ENCODE measurements at regions not wholly inside any gene's neighbourhood (a gene's known extent, or its start where the extent isn't known, plus 50 kb on each side); places are given as distances from the start of the nearest gene placed in this dataset.

- no peak for DNase-seq (ENCODE audit: low read depth)
These were observed 599.8 kb upstream of the CXADR start for GRCh38 chr21:16913010-16913409.

GRCh38 chr21:16928439-16928838 lies 584.4 kb upstream of the CXADR start:
- DNase-seq (ENCODE audit: low read depth), result no peak

GRCh38 chr21:16932314-16932713 lies 580.5 kb upstream of the CXADR start:
- DNase-seq (ENCODE audit: low read depth), result no peak

GRCh38 chr21:16942703-16943102 lies 570.1 kb upstream of the CXADR start:
- no peak for DNase-seq (ENCODE audit: low read depth)

- DNase-seq (ENCODE audit: low read depth), result no peak
These were observed 569.6 kb upstream of the CXADR start for GRCh38 chr21:16943231-16943630.

GRCh38 chr21:16945580-16945979 lies 567.3 kb upstream of the CXADR start:
- no peak for DNase-seq (ENCODE audit: low read depth)

GRCh38 chr21:16956824-16957223 lies 556.0 kb upstream of the CXADR start:
- DNase-seq (ENCODE audit: low read depth), result no peak

GRCh38 chr21:16965424-16965823 lies 547.4 kb upstream of the CXADR start:
- no peak for DNase-seq (ENCODE audit: low read depth)

- DNase-seq (ENCODE audit: low read depth), result no peak
These were observed 544.4 kb upstream of the CXADR start for GRCh38 chr21:16968436-16968835.

GRCh38 chr21:16969636-16970035 lies 543.2 kb upstream of the CXADR start:
- no peak for DNase-seq (ENCODE audit: low read depth)

GRCh38 chr21:16974060-16974459 lies 538.8 kb upstream of the CXADR start:
- no peak for DNase-seq (ENCODE audit: low read depth)

- DNase-seq (ENCODE audit: low read depth), result no peak
These were observed 536.6 kb upstream of the CXADR start for GRCh38 chr21:16976193-16976592.

GRCh38 chr21:16978309-16978895 lies 534.4 kb upstream of the CXADR start:
- no peak for DNase-seq (ENCODE audit: low read depth)

- DNase-seq (ENCODE audit: low read depth), result no peak
These were observed 533.3 kb upstream of the CXADR start for GRCh38 chr21:16979574-16979973.

GRCh38 chr21:16983420-16983819 lies 529.4 kb upstream of the CXADR start:
- no peak for DNase-seq (ENCODE audit: low read depth)

GRCh38 chr21:16992448-16992847 lies 520.4 kb upstream of the CXADR start:
- DNase-seq (ENCODE audit: low read depth), result no peak

GRCh38 chr21:16993416-16994038 lies 519.3 kb upstream of the CXADR start:
- no peak for DNase-seq (ENCODE audit: low read depth)

- no peak for DNase-seq (ENCODE audit: low read depth)
These were observed 510.1 kb upstream of the CXADR start for GRCh38 chr21:17002594-17003257.

GRCh38 chr21:17003258-17003615 lies 509.6 kb upstream of the CXADR start:
- DNase-seq (ENCODE audit: low read depth), result no peak

- no peak for DNase-seq (ENCODE audit: low read depth)
These were observed 509.0 kb upstream of the CXADR start for GRCh38 chr21:17003763-17004373.

- no peak for DNase-seq (ENCODE audit: low read depth)
These were observed 480.6 kb upstream of the CXADR start for GRCh38 chr21:17032141-17032655.

GRCh38 chr21:17044696-17045095 lies 468.1 kb upstream of the CXADR start:
- DNase-seq (ENCODE audit: low read depth), result no peak

- no peak for DNase-seq (ENCODE audit: low read depth)
These were observed 467.5 kb upstream of the CXADR start for GRCh38 chr21:17045214-17045853.

Data from activated T-cell treated with anti-CD3 and anti-CD28 coated beads for 24 hours (primary cell).